ENCODE measurements at regions not wholly inside any gene's neighbourhood (a gene's known extent, or its start where the extent isn't known, plus 50 kb on each side); places are given as distances from the start of the nearest gene placed in this dataset.

DNA sequence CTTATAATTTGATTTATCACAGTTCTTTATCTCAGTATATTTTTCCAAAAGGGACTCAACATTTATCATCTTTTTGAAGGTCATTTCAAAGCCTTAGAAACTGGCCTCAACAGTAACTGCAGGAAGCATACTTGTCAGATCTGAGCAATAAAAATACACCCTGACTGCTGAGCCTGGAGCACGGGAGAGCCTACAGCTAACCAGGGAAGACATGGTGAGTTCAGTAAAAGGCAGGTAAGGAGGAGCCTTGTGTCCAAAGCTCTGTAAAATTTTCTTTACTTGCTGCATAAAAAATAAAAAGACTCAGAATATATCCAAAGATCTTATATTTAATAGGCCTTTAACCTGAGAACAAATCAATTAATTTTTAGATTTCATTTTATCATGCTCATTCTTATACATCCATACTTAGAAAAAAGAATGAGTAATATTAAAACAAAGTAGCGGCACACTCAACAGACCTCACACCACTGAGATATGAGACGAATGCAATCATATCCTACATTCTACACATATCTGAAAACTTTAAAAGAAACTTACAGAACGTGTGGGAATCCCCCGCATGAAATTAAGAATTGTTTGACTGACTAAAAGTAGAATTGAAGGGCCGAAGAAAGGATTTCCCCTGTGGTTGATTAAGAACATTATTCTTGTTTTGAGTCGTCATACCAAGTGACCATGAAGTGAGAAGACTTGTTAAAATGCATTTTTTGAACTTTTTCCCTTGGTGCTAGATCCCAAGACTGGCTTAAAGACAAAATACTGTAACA lies 296.4 kb upstream of the MKLN1 start:
- TF ChIP-seq, protein P1, sequence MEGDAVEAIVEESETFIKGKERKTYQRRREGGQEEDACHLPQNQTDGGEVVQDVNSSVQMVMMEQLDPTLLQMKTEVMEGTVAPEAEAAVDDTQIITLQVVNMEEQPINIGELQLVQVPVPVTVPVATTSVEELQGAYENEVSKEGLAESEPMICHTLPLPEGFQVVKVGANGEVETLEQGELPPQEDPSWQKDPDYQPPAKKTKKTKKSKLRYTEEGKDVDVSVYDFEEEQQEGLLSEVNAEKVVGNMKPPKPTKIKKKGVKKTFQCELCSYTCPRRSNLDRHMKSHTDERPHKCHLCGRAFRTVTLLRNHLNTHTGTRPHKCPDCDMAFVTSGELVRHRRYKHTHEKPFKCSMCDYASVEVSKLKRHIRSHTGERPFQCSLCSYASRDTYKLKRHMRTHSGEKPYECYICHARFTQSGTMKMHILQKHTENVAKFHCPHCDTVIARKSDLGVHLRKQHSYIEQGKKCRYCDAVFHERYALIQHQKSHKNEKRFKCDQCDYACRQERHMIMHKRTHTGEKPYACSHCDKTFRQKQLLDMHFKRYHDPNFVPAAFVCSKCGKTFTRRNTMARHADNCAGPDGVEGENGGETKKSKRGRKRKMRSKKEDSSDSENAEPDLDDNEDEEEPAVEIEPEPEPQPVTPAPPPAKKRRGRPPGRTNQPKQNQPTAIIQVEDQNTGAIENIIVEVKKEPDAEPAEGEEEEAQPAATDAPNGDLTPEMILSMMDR (conservative IDR thresholded peaks at IDR 0.05 in 1 of 2, IDR thresholded peaks at IDR 0.05 in 1 of 2; ENCODE audit: low read depth in 1 of 2, low read length in 2 of 2), result no peak
- TF ChIP-seq EZH2 (IDR thresholded peaks at IDR 0.05; ENCODE audit: low read length, missing control alignments), result no peak
